ENCODE measurements at regions not wholly inside any gene's neighbourhood (a gene's known extent, or its start where the extent isn't known, plus 50 kb on each side); places are given as distances from the start of the nearest gene placed in this dataset.
"Not testable (repeated sequence)": the region's sequence is repeated elsewhere in the genome, so short reads cannot be mapped to it uniquely, and the experiment has no call there.

DNA sequence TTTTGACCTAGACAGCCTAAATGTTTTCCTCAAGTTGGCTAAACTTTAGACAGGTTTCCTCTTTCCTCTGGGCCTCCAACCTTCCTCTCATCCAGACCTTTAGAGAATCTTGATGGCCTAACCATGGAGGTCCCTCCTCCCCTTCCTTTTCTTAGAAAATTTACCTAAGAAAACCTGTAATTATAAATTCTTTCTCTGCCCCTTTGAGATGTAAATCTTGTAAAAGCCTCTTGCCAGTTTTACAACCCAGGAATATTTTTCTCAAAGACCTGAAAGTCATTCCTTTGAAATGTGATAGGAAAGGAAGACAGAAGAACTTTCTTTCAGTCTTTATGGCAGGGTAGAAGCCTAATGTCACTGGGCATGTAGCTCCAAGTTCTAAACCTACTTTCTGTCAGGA is 1752.6 kb upstream of the C9orf72 start:
- no peak for DNase-seq (ENCODE audit: low read depth in 2 of 2)

DNA sequence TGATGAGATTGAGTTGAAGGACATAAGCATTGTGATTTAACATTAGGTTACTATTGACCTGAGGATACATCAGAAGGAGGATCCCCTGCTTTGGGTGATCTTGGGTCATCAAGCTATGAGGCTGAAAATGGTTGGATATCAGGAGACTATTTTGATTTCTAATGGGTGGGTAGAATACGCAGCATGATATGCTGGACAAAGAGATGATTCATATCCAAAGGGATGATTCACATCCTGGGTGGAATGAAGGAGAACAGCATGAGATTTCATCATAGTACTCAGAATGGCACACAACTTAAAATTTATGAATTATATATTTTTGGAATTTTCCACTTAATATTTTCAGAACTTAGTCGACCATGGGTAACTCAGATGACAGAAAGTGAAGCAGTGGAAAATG is 1759.5 kb upstream of the C9orf72 start:
- peak; percentile 8 to 16 for DNase-seq (ENCODE audit: low read depth in 2 of 2)

DNA sequence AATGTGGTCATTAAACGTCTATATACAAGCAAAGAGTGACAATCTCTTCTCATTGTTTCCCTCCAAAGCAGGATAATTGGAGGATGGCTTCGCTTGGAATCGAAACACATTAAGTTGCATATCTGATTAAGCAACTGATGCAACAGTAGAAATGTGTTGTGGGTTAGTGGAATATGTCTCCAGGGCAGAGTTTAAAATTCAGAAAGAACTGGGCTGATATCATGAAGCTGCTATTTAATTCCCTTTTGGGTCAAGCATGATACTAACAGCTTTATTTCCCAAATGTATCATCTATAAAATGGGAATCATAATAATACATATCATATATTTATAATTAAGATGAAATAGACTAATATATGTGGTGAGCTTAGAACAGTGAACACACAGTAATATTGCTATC is 1763.0 kb upstream of the C9orf72 start:
- DNase-seq (ENCODE audit: low read depth in 2 of 2) = no peak

DNA sequence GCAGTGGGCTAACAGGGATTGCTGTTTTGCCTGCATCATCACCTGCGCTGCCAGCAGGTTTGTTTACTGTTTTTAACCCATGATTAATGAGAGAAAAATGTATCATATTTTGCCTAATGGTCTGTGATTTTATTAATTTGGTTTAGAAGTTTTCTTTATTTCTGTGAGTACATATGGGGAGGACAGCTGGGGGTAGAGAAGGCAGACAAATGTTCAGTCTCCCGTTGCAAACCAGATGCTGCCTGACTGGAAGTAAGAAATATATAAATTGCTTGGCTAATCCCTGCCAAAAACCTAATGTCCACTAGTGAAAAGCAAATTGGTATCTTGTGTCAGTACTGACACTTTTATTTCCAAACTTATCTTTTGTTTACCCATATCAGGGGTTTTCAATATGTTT is 1766.1 kb upstream of the C9orf72 start:
- no peak for DNase-seq (ENCODE audit: low read depth in 2 of 2)

DNA sequence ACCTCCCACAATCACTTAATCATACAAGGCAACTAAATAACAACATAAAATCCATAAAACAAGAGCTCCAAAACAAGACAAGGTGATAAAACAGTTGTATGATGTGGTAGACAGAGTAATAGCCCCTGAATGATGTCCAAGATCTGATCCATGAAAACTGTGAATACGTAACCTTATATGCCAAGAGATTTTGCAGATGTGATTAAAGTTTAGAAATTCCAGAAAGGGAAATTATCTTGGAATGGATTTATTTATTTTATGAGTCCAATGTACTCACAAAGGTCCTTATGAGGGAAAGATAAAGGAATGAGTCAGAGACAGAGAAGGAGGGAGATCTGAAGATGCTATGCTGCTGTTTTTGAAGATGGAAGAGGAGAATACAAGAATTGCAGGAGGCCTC is 1775.7 kb upstream of the C9orf72 start:
- peak; percentile 9 to 13 for DNase-seq (ENCODE audit: low read depth in 2 of 2)

DNA sequence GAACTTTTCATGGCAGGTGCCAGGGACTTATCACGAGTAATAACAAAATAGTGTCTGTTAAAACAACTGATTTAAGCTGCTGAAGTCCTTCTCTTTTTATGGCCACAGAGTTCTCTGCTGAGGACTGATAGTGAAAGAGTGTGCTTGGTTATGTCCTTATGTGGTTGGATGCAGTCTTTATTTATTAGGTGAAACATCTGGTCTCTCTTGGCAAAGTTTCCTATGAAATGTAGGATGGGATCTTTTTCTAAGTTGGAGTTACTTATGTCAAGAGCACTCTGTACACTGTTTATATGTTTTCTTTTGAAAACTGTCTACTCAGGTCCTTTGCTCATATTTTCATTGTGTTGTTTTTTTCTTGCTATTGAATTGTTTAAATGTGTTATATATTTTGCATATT is 1816.1 kb upstream of the C9orf72 start:
- no peak for DNase-seq (ENCODE audit: low read depth in 2 of 2)

DNA sequence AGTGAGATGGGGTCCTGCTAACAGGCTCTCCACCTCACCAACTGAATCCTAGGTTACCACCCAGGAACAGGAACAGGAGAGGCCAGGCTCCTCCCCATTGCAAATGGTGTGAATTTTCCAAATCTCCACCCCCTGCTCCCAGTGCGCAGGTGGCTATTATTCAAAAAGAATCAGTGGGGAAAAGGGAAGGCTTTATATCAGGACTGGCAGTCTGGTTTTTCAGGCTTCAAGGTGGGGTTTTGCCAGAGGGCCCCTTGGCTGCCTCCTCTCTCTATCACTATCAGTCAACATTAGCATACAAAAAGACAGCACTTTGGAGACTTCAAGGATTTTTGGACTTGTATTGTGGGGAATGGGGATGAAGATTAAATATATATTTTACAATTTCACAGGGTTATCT is 1817.6 kb upstream of the C9orf72 start:
- no peak for DNase-seq (ENCODE audit: low read depth in 2 of 2)

DNA sequence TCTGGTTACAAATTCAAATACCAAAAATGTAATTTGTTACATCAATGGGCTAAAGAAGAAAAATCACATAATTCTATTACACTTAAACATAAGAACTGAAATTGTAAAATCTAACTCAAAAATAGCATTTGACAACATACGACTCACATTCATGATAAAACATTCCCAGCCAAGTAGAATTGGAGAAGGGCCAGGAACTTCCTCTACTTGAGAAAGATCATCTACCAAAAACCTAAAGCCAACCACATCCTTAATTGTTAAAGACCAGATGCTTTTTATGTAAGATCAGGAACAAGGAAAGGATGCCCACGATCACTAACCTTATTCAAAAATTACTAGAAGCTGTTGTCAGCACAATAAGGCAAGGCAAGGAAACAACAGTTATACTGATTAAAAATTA is 1819.8 kb upstream of the C9orf72 start:
- peak in 1 of 2 experiments; percentile 7 for DNase-seq (ENCODE audit: low read depth in 2 of 2)

DNA sequence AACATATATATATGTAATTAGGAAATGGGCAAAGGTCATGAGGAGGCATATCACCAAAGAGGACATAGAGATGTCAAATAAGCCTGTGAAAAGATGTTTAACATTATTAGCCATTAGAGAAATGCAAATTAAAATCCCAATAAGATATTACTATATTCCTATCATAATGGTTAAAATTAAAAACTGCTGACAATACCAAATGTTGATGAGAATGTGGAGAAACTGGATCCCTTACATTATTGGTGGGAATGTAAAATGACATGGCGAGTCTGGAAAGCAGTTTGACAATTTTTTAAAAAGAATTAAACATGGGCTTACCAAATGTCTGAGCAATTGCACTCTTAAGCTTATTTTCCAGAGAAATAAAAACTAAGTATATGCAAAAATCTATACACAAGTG is 1821.6 kb upstream of the C9orf72 start:
- no peak for DNase-seq (ENCODE audit: low read depth in 2 of 2)

DNA sequence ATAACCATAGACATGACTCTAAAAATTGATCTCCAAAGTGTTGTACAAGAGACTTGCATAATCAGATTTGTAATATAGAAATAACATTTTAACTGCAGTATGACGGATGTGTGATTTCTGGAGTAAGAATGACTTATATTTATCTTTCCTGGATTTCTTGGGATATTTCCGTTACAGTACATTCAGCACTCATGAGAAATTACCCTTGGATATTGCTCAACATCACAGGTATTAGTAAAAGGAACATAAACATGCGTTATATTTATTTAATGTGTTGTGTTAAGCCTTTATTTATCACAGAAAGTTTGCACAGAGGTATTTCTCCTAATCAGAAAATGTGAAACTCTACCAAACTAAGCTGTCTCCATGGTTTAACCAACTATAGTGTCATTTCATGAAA is 1823.9 kb upstream of the C9orf72 start:
- DNase-seq (ENCODE audit: low read depth in 2 of 2) = no peak

DNA sequence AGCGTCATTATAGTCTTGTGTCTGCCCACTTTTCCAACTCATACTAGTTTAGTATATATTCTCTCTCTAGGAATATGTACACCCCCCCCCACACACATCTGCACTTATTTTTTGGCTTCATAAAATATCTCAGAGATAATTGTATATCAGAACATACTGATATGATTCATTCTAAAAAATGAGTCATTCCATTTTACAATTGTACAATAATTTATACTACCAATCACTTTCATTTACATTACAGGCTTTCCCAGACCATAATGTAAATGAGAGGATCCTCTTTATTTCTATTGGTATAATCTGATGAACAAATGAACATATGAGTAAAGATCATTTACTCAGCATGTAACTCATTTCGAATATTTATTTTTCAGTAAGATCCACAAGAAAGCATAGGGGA is 1842.9 kb upstream of the C9orf72 start:
- no peak for DNase-seq (ENCODE audit: low read depth in 2 of 2)

DNA sequence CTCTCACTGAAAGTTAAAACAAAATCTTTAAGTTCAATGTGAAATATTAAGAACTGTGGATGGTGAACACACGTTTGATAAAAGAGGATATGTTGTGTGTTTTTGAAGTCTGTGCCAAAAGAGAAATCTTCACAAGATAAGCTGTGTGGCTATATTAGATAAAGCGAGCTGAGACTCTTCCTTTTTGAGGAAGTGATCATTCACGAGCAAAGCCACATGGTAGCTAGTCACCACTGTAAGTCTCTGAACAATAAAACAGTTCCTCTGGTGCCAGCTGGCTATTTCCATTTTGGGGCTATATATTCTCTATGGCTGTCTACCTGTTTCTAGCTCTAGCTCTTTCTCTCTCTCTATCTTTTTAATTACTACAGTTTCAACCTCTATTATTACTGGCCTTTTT is 1849.2 kb upstream of the C9orf72 start:
- DNase-seq (ENCODE audit: low read depth in 2 of 2) = no peak

DNA sequence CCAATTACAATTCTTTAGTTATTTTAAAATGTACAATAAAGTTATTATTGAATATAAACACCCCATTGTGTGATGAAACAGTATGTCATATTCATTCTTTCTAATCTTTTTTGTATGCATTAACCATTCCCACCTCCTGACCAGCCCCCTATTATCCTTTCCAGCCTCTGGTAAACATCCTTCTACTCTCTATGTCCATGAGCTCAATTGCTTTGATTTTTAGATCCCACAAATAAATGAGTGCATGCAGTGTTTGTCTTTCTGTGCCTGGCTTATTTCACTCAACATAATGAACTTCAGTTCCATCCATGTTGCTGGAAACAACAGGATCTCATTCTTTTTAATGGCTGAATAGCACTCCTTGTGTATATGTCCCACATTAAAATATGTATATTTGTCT is 1858.9 kb upstream of the C9orf72 start:
- DNase-seq (ENCODE audit: low read depth in 2 of 2) = no peak

DNA sequence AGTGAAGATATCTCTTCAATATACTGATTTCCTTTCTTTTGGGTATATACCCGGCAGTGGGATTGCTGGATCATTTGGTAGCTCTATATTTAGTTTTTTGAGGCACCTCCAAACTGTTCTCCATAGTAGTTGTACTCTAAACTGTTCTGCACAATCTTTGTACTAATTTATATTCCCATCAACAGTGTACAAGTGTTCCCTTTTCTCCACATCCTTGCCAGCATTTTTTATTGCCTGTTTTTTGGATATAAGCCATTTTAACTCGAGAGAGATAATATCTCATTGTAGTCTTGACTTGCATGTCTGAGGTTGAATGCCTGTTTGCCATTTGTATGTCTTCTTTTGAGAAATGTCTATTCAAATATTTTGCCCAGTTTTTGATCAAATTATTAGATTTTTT is 1859.4 kb upstream of the C9orf72 start:
- DNase-seq (ENCODE audit: low read depth in 2 of 2) = not testable (repeated sequence)

DNA sequence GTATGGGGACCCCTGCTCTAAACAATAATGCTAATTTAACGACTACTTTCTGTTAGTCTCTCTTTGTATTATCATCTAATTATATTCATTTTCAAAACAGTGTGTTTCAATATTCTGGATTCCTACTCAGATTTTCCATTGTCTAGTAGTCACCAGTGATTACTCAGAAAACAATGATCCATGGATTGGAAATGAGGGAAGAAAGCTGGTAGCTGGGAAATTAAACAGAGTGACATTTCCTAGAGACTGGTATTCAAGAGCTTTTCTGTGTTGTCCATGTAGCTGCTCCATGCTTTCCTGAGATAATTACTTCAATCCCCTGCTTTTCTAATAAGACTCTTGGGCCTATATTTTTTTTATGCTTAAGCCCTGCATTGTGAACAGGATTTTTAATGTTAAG is 1862.1 kb upstream of the C9orf72 start:
- no peak for DNase-seq (ENCODE audit: low read depth in 2 of 2)

DNA sequence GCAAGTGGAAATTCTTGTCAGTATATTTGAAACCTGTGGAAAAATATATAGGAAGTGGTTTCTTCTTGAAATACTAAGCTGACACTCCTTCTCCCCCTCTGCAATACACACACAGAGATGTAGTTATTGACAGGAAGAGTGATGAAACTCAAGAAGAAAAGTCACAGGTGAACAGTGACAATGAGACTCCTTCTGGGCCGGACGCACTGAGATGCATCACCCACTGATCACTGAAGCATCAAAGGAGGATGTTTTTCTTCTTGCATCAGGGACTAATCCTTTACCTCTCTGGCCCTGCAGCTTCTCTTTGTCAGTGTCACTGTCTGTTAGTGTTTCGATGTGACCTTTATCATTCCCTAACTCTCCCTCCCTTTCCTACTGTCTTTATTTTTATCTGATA is 1864.2 kb upstream of the C9orf72 start:
- no peak for DNase-seq (ENCODE audit: low read depth in 2 of 2)

DNA sequence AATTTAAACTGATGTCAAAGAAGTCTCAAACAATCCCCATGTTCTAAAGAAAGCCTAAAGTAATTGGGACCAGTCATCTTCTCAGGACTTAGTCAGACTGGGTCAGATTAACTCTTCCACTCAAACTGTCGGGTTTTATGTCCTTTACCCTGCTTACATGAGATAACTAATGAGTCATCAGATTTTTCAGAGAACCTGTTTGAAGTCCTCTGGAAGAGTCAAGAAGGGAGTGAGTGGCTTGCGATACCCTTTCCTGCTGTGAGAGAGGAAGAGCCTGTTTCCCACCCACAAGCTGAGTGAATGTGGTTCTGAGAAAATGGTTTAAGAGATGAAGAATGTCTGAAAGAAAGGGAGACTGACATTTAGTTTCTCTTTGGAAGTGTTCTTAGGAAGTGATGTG is 1866.7 kb upstream of the C9orf72 start:
- peak in 1 of 2 experiments; percentile 1 for DNase-seq (ENCODE audit: low read depth in 2 of 2)

DNA sequence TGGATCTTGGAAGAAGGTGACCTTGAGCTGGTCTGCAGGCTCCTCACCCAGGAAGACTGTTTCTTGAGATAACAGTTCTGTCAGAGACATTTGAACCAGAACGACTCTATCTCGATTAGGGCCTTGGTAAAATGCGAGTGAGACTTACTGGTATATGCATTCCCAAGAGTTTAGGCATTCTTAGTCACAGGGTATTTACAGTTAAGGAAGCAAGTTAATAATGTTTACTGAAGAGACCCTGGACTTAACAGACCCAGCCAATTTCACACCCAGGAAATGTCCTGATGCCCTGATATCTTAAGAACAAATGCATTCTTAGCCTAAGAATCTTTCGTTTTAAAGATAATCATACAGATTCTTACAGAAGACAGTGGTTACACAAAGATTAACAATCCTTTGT is 1867.2 kb upstream of the C9orf72 start:
- DNase-seq (ENCODE audit: low read depth in 2 of 2) = no peak

DNA sequence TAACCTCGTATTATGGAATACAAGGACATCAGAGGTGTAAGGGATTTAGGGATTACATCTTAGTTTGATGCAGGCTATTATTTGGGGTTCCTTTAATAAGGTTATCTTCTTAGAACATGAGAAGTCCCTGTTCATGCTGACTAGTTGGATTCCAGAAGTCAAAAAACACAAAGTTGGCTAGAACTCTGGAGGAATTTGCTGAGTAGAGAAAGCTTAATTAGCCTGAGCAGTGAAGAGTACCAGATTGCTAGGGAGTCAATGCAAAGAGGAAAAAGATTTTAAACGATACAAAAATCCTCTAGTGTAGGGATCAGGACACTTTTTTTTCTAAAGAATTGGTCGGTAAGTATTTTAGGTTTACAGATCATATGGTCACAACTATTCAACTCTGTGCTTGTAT is 1872.5 kb upstream of the C9orf72 start:
- DNase-seq (ENCODE audit: low read depth in 2 of 2) = no peak

DNA sequence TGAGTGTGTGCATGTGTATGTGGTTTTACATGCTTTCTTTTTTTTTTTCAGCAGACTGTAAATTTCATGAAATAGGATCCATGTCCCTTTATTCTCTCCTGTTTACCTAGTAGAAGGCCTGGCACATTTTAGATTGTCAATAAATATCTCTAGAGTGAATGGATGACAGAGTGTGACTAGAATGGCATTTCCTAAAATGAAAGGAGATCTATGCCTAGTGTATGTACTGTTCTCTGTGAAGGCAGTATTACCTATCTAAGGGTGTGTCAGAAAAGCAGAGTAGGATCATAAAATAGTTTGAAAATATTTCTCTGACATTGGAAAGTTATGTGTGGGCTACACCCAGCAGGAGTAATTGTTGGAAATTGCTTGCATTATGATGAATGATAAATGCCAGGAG is 1876.0 kb upstream of the C9orf72 start:
- DNase-seq (ENCODE audit: low read depth in 2 of 2) = no peak

DNA sequence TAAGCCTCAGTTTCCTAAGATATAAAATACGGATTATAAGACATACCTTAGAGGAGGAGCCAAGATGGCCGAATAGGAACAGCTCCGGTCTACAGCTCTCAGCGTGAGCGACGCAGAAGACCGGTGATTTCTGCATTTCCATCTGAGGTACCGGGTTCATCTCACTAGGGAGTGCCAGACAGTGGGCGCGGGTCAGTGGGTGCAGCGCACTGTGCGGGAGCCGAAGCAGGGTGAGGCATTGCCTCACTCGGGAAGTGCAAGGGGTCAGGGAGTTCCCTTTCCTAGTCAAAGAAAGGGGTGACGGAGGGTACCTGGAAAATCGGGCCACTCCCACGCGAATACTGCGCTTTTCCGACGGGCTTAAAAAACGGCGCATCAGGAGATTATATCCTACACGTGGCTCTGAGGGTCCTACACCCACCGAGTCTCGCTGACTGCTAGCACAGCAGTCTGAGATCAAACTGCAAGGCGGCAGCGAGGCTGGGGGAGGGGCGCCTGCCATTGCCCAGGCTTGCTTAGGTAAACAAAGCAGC is 1877.1 kb upstream of the C9orf72 start:
- DNase-seq (ENCODE audit: low read depth in 2 of 2) = not testable (repeated sequence)

DNA sequence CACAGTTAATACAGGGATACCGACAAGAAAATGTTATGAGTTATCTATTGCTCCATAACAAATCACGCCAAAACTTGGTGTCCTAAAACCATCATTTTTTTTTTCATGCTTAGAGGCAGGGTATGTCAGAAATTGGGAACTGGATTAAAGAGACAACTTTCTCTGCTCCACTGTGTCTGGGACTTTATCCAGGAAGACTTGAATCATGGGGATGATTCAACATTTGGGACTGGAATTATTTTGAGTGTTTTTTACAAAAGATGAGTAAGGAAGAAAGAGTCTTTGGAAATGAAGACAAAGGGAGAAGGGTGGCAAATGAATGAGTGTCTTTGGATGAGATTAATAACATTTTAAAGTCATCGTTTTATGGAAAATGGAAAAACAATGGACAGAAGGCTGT is 1883.7 kb upstream of the C9orf72 start:
- peak; percentile 36 to 58 for DNase-seq (ENCODE audit: low read depth in 2 of 2)

DNA sequence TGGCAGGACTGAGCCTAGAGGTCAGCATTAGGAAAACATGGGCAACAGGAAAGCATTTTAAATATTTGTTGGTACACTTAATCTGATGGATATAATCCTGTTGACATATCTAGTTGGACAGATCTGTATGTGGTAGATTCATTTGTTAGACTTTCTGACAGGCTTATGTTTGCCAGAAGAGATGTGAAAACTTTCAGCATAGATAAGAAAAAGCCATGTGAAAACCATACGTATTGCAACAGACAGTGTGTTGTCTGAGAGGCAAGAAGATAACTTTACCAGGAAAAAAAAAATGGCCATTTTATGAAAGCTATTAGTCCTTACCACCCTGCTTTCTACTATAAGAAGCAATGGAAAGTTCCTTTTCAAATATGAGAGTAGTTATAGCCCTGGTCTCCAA is 1902.2 kb upstream of the C9orf72 start:
- DNase-seq (ENCODE audit: low read depth in 2 of 2) = no peak

DNA sequence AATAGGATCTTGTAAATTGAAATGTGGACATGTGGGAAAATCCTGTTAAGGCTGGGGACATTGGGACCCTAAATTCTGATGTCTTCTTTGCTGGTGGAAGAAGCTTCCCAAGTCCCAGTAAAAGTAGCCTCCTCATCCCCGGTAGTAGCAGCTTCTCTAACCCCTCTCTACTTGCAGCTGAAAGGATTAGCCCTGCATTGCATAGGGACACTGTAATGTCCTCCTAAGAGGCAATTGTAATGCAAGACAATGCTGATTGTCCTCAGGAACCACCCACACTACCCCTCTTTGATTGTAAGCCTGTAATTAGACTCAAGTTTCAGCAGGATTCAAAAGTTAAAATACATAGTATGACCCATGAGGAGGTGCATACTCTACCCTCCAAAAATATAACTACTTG is 1938.4 kb upstream of the C9orf72 start:
- DNase-seq (ENCODE audit: low read depth in 2 of 2) = no peak

DNA sequence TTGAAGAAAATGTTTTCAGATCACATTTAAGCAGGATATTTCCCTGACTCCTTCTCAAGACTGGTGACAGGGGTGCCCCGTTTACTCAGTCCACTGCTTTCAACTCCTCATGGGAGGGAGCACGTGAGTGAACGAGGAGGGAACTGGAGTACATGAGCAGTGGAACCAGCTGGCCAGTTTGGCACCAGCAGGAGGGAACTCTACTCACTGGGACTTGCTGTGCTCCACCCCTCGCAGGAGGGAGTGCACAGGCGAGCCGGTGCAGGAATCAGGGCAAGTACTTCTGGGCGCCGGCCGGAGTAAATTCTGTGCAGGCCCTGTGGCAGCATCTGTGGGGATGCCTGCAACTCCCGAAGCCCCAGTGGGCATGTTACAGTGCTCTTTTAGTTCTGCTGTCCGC is 1941.1 kb upstream of the C9orf72 start:
- DNase-seq (ENCODE audit: low read depth in 2 of 2) = no peak
